HT-29 (cell line): ENCODE measurements at regions not wholly inside any gene's neighbourhood (a gene's known extent, or its start where the extent isn't known, plus 50 kb on each side); places are given as distances from the start of the nearest gene placed in this dataset.

Experiments
- DNase-seq: peaks from one replicate; pipeline ENCODE4 v3.0.0-alpha.2; 2015; ENCODE audit warnings: low spot score

GRCh38 chr5:68745448-68745847, 348.4 kb upstream of the SLC30A5 start:
- DNase-seq, result peak; percentile 23

GRCh38 chr5:68746220-68746619, 347.6 kb upstream of the SLC30A5 start:
- peak; percentile 6 for DNase-seq

GRCh38 chr5:68746643-68747420, 347.0 kb upstream of the SLC30A5 start:
- no peak for DNase-seq

GRCh38 chr5:68747521-68747920, 346.3 kb upstream of the SLC30A5 start:
- no peak for DNase-seq

- DNase-seq, result no peak
Observed at GRCh38 chr5:68748101-68748500, 345.7 kb upstream of the SLC30A5 start.

GRCh38 chr5:68749077-68749476, 344.7 kb upstream of the SLC30A5 start:
- DNase-seq, result no peak

- no peak for DNase-seq
Observed at GRCh38 chr5:68749631-68750030, 344.2 kb upstream of the SLC30A5 start.

GRCh38 chr5:68751661-68752060, 342.2 kb upstream of the SLC30A5 start:
- no peak for DNase-seq

GRCh38 chr5:68754536-68754935, 339.3 kb upstream of the SLC30A5 start:
- DNase-seq, result no peak

GRCh38 chr5:68755293-68755692, 338.5 kb upstream of the SLC30A5 start:
- no peak for DNase-seq

- no peak for DNase-seq
Observed at GRCh38 chr5:68757006-68757405, 336.8 kb upstream of the SLC30A5 start.

GRCh38 chr5:68757626-68758212, 336.1 kb upstream of the SLC30A5 start:
- no peak for DNase-seq

GRCh38 chr5:68759593-68759992, 334.2 kb upstream of the SLC30A5 start:
- no peak for DNase-seq

GRCh38 chr5:68762201-68762600, 331.6 kb upstream of the SLC30A5 start:
- no peak for DNase-seq

- no peak for DNase-seq
Observed at GRCh38 chr5:68766952-68767464, 326.8 kb upstream of the SLC30A5 start.

- no peak for DNase-seq
Observed at GRCh38 chr5:68770551-68770950, 323.3 kb upstream of the SLC30A5 start.

GRCh38 chr5:68771221-68771620, 322.6 kb upstream of the SLC30A5 start:
- DNase-seq, result no peak

GRCh38 chr5:68771732-68772131, 322.1 kb upstream of the SLC30A5 start:
- DNase-seq, result no peak

- no peak for DNase-seq
Observed at GRCh38 chr5:68776381-68776780, 317.4 kb upstream of the SLC30A5 start.

GRCh38 chr5:68777135-68777534, 316.7 kb upstream of the SLC30A5 start:
- DNase-seq, result no peak

- DNase-seq, result no peak
Observed at GRCh38 chr5:68778484-68778883, 315.3 kb upstream of the SLC30A5 start.

- DNase-seq, result no peak
Observed at GRCh38 chr5:68780299-68780955, 313.4 kb upstream of the SLC30A5 start.

- DNase-seq, result no peak
Observed at GRCh38 chr5:68793074-68793473, 300.7 kb upstream of the SLC30A5 start.
